A172 (cell line): ENCODE measurements at regions not wholly inside any gene's neighbourhood (a gene's known extent, or its start where the extent isn't known, plus 50 kb on each side); places are given as distances from the start of the nearest gene placed in this dataset.

Experiments used
- DNase-seq: peaks from one replicate; pipeline ENCODE4 v3.0.0-alpha.2; 2015; ENCODE audit warnings: low spot score

GRCh38 chr6:168774381-168774780, 333.4 kb downstream of the SMOC2 start:
- no peak for DNase-seq

DNA sequence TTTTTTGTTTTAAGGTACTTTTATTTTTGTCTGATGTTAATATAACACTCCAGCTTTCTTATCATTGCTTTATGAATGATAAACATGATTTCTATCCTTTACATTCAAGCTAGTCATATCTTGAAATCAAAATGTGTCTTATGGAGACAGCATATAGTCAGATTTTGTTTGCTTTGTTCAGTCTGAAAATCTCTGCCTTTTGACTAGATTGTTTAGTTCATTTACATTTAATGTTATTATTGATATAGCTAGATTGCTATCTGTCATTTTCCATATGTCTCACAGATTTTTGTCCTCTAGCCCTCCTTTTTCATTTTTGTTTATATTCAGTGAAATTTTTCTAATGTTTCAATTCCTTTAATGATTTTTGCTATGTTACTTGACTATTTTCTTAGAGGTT, 332.8 kb downstream of the SMOC2 start:
- no peak for DNase-seq

GRCh38 chr6:168765752-168766151, 324.8 kb downstream of the SMOC2 start:
- no peak for DNase-seq

GRCh38 chr6:168756009-168756634, 315.1 kb downstream of the SMOC2 start:
- no peak for DNase-seq

GRCh38 chr6:168746643-168747042, 305.7 kb downstream of the SMOC2 start:
- no peak for DNase-seq

- DNase-seq: no peak
Measured at GRCh38 chr6:168746013-168746412, 305.0 kb downstream of the SMOC2 start.

DNA sequence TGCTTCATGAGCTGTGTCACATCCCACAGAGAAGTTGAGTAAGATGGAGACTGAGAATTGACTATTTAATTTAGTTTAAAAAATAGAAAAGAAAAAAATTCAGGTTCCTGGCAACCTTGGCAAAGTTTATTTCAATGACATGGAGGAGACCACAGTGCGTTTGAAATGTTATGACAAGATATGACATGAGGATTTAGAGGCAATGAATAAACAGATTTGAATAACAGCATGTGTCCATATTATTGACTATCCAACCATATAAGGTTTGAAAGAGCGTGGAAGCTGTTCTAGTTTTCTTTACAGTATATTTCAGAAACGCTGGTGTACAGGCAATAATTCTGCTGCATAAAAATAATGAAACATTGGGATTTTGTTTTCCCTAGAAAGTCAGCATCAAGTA, 303.9 kb downstream of the SMOC2 start:
- DNase-seq: no peak

- no peak for DNase-seq
Measured at GRCh38 chr6:168741942-168742782, 301.2 kb downstream of the SMOC2 start.

DNA sequence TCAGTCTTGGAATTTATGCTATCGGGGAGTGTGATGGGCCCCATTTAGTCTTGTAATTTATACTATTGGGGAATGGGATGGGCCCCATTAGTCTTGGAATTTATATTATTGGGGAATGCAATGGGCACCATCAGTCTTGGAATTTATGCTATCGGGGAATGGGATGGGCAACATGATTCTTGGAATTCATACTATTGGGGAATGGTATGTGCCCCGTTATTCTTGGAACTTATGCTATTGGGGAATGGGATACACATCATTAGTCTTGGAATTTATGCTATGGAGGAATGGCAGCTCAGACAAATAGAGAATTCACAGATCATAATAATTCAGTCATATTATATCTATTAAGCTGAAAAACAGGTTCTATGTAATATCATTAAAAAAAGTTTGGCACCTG, 300.3 kb downstream of the SMOC2 start:
- DNase-seq: no peak

GRCh38 chr6:168739381-168739780, 298.4 kb downstream of the SMOC2 start:
- DNase-seq: no peak

DNA sequence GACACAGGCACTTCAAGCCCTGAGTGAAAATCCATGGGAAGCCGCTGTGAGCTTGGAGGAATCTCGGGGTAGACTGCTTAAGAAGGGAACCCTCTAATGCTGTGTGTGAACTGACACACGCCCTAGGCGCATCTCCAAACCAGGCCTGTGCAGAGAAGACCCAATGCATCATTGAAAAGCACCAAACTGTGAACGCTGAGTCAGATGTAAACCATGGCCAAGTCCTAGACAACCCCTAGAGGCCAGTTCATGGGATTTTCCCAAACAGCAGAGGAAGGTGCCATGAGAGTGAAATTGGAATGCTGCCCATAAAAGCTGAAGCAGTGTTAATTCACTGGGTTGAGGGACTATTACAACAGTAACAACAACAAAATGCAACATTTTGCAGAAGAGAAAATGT, 296.5 kb downstream of the SMOC2 start:
- no peak for DNase-seq

DNA sequence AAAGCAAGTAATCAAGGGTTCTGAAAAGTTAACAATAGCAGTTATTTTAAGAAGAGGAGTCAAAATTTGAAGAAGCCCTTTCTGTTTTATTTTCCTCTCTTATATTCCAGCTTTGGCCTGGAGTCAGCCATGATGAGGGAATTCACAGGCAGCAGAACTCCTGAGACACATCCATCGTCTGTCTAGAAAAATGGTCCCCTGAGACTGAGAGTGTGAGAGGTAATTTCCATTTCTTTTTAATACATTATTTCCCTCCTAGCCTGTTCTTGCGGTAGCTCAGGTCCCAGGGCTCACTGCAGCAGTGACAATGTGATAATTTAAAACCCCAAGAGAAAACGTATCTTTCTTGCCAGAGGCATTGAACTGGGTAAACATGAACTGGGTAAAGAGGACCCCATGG, 296.0 kb downstream of the SMOC2 start:
- DNase-seq: no peak

- DNase-seq: no peak
Measured at GRCh38 chr6:168736039-168736438, 295.1 kb downstream of the SMOC2 start.

DNA sequence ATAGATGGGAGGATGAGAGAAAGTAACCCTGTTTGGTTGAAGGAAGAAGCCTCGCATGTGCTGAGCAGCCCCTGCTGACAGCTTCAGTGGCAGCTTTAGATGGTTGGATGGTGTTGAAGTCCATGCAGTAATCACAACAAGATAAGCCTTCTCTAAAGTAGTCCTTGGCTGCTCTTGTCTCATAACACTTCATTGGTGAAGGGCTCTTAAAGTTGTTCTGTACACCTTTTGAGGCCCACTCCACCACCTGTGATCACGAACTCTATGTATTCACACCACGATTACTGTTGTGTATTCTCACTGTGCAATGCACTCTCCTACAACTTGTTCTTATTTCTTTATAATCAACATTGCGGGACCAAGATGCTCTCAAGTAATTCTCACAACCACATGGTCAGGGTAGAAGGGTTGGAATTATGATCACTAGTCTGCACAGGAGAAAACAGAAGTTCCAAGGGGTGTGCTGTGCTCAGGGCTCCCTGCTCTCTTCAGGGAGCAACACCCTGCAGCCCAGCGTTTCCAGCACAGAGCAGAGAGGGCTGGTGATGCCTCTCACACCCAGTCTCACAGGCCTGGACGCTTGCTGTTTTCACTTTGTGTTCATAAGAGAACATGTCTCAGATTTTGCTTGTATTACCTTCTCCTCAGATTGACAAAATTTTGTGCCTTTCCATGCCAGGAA, 294.4 kb downstream of the SMOC2 start:
- DNase-seq: no peak

DNA sequence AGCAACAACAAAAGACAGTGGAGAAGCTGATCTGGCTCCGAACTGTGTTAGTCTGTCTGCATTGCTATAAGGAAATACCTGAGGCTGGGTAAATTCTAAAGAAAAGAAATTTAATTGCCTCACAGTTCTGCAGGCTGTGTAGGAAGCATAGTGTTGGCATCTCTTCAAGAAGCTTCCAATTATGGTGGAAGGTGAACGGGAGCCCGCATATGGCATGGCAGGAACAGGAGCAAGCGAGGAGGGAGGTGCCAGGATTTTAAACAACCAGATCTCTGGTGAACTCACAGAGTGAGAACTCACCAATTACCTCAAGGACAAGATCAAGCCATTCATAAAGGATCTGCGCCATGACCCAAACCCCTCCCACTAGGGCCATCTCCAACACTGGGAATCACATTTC, 293.5 kb downstream of the SMOC2 start:
- DNase-seq: no peak

- DNase-seq: no peak
Measured at GRCh38 chr6:168732676-168733075, 291.7 kb downstream of the SMOC2 start.

DNA sequence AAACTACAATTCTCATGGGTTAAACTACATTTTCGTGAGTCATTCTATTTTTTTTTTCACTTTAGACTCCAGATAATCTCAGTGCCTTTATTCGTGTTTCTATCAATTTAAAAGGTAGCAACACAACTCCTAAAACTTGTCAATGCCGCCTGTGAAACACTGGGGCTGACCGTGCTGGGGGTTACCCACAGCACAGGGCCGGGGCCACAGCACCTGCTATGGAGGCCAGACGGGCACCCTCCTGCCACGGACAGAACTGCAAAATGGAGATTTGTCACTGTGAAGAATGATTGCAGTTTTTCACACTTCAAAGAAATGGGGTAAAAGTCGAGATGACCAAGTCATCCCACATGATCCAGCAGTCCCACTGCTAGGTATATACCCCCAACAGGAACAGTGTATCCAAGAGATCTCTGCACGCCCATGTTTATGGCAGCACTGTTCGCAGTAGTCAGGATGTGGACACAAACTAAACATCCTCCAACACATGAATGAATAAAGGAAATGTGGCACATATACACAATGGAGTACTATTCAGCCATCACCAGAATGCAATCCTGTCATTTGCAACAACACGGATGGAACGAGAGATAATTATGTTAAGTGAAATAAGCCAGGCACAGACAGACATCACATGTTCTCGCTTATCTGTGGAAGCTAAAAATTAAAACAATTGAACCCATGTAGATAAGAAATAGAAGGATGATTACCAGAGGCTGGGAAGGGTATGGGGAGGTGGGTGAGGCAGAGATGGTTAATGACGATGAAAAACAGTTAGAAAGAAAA, 290.1 kb downstream of the SMOC2 start:
- DNase-seq: no peak

- no peak for DNase-seq
Measured at GRCh38 chr6:168728056-168728455, 287.1 kb downstream of the SMOC2 start.

- no peak for DNase-seq
Measured at GRCh38 chr6:168726312-168726856, 285.4 kb downstream of the SMOC2 start.

GRCh38 chr6:168725802-168726201, 284.8 kb downstream of the SMOC2 start:
- no peak for DNase-seq

- DNase-seq: no peak
Measured at GRCh38 chr6:168724669-168725570, 283.9 kb downstream of the SMOC2 start.
